Testis (tissue), 2 donors: ENCODE measurements at regions not wholly inside any gene's neighbourhood (a gene's known extent, or its start where the extent isn't known, plus 50 kb on each side); places are given as distances from the start of the nearest gene placed in this dataset.

Experiments used
- DNase-seq: peaks from one replicate; pipeline ENCODE4 v3.0.0-alpha.2; 2019
- H3K27ac ChIP-seq, 2 donors: fragments of 200-600 bp; sonication (generic); one replicate each; pipeline ENCODE4 v1.5.1; 2019
- H3K27me3 ChIP-seq: fragments of 200-600 bp; sonication (generic); one replicate; pipeline ENCODE4 v1.5.1; 2019
- H3K36me3 ChIP-seq: fragments of 200-600 bp; sonication (generic); one replicate; pipeline ENCODE4 v1.5.1; 2017; ENCODE audit warnings: low read depth; ENCODE audit errors: missing control alignments
- H3K4me1 ChIP-seq: fragments of 200-600 bp; sonication (generic); one replicate; pipeline ENCODE4 v1.5.1; 2019
- H3K4me3 ChIP-seq, 2 donors: fragments of 200-600 bp; sonication (generic); one replicate each; pipeline ENCODE4 v1.5.1; 2017 to 2019
- H3K9me3 ChIP-seq: fragments of 200-600 bp; sonication (generic); one replicate; pipeline ENCODE4 v1.5.1; 2017
- CTCF ChIP-seq, 3 experiments: fragments of 450-650 bp in 2 of 3; fragments of 200-600 bp in 1 of 3; sonication (generic) in 1 of 3; IDR thresholded peaks; one replicate each; pipeline ENCODE4 v1.5.1; 2016 to 2019; ENCODE audit warnings: antibody characterized with exemption in 3 of 3, mild to moderate bottlenecking in 2 of 3, moderate library complexity in 1 of 3
- POLR2A ChIP-seq: fragments of 450-650 bp; IDR thresholded peaks from one replicate; pipeline ENCODE4 v1.6.1; 2017; ENCODE audit warnings: antibody characterized with exemption, mild to moderate bottlenecking, moderate library complexity
- WGBS, 2 donors: methylation state at CpG; one replicate each; pipeline ENCODE4 v1.1.5; 2018; 5-methylcytosine and 5-hydroxymethylcytosine counted together
- intact Hi-C: fragments of 100-400 bp; cut with DNase I; formaldehyde crosslinking; loops from one replicate; pipeline ENCODE4 v1.15.1; 2023; ENCODE audit warnings: low total_unique reads

GRCh38 chr2:109700680-109701274 lies 86.6 kb downstream of the SOWAHC start:
- Histone ChIP-seq H3K27me3 (no peaks in the 10 kb centered on the region), H3K9me3 (no peaks in the 10 kb centered on the region), H3K27ac (peak overlapping the region in 1 of 2 donors; percentile 9), H3K4me3 (no peak overlapping the region), H3K4me1 (peaks cover 18% of the 10 kb centered on the region), H3K36me3 (no peaks in the 10 kb centered on the region)
- TF ChIP-seq CTCF (IDR thresholded peaks at IDR 0.05) (no peak), POLR2A (no peak)
- intact Hi-C loops, result no loop called here
- WGBS, 2 donors, result 57 to 74% methylated on average over 11 of the region's 11 CpGs
- no peak for DNase-seq

GRCh38 chr2:109701362-109701761 lies 87.2 kb downstream of the SOWAHC start:
- 83 to 86% methylated on average over 7 of the region's 7 CpGs for WGBS, 2 donors
- intact Hi-C loops, result no loop called here
- H3K4me1 ChIP-seq, result peaks cover 18% of the 10 kb centered on the region
- no peak for TF ChIP-seq POLR2A
- no peak for TF ChIP-seq CTCF (IDR thresholded peaks at IDR 0.05)
- DNase-seq, result no peak
- H3K9me3 ChIP-seq, result no peaks in the 10 kb centered on the region
- H3K4me3 ChIP-seq, result no peak overlapping the region
- no peaks in the 10 kb centered on the region for H3K36me3 ChIP-seq
- no peak overlapping the region for H3K27ac ChIP-seq
- H3K27me3 ChIP-seq, result no peaks in the 10 kb centered on the region

- no peaks in the 10 kb centered on the region for H3K36me3 ChIP-seq
- DNase-seq, result no peak
- 60 to 65% methylated on average over 9 of the region's 9 CpGs for WGBS, 2 donors
- H3K27ac ChIP-seq, result no peak overlapping the region
- H3K27me3 ChIP-seq, result no peaks in the 10 kb centered on the region
- no peak overlapping the region for H3K4me3 ChIP-seq
- intact Hi-C loops, result no loop called here
- peaks cover 18% of the 10 kb centered on the region for H3K4me1 ChIP-seq
- no peak for TF ChIP-seq POLR2A
- no peak for TF ChIP-seq CTCF (IDR thresholded peaks at IDR 0.05)
- no peaks in the 10 kb centered on the region for H3K9me3 ChIP-seq
Measured at GRCh38 chr2:109702250-109702985, 88.3 kb downstream of the SOWAHC start.

GRCh38 chr2:109703077-109703476 lies 88.9 kb downstream of the SOWAHC start:
- no peaks in the 10 kb centered on the region for H3K36me3 ChIP-seq
- TF ChIP-seq CTCF (IDR thresholded peaks at IDR 0.05) (no peak), POLR2A (no peak)
- H3K27me3 ChIP-seq, result no peaks in the 10 kb centered on the region
- intact Hi-C loops, result no loop called here
- H3K9me3 ChIP-seq, result no peaks in the 10 kb centered on the region
- WGBS, 2 donors, result 84 to 87% methylated on average over 7 of the region's 7 CpGs
- H3K4me3 ChIP-seq, result no peak overlapping the region
- H3K27ac ChIP-seq, result no peak overlapping the region
- no peak for DNase-seq
- peaks cover 18% of the 10 kb centered on the region for H3K4me1 ChIP-seq

- no peak overlapping the region for H3K4me3 ChIP-seq
- H3K9me3 ChIP-seq, result no peaks in the 10 kb centered on the region
- intact Hi-C loops, result no loop called here
- peaks cover 17% of the 10 kb centered on the region for H3K4me1 ChIP-seq
- no peaks in the 10 kb centered on the region for H3K27me3 ChIP-seq
- 83 to 90% methylated on average over 3 of the region's 3 CpGs for WGBS, 2 donors
- no peaks in the 10 kb centered on the region for H3K36me3 ChIP-seq
- no peak for DNase-seq
- no peak overlapping the region for H3K27ac ChIP-seq
- TF ChIP-seq POLR2A, result no peak
- no peak for TF ChIP-seq CTCF (IDR thresholded peaks at IDR 0.05)
Measured at GRCh38 chr2:109703798-109704197, 89.6 kb downstream of the SOWAHC start.
